ENCODE measurements at regions not wholly inside any gene's neighbourhood (a gene's known extent, or its start where the extent isn't known, plus 50 kb on each side); places are given as distances from the start of the nearest gene placed in this dataset.

- no peak overlapping the region for H3K4me3 ChIP-seq (ENCODE audit: low read depth, low read length)
- no peak for TF ChIP-seq CTCF (IDR thresholded peaks at IDR 0.05; ENCODE audit: low read depth, low read length)
These were observed 182.2 kb downstream of the BCL11A start for GRCh38 chr2:60371219-60371618.

DNA sequence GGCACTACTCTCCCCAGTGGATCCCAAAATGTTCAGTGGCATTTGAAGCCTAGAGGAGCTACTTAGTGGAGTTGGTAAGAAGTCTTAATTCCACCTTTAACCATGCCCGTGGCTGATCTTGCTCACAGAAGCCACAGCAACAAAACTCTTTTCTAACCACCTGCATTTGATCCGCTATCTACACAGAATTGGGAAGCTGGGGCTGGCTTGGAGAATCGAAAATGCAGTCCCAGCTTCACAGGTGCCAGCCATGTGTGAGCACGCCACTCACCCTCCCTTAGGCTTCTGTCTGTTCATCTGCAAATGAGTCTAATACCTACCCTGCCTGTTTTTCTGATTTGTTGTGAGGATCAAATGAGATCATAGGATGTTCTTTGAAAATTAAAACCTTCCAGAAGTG, 182.6 kb downstream of the BCL11A start:
- H3K4me3 ChIP-seq (ENCODE audit: low read depth, low read length): no peak overlapping the region
- no peak for TF ChIP-seq CTCF (IDR thresholded peaks at IDR 0.05; ENCODE audit: low read depth, low read length)

- no peak for TF ChIP-seq CTCF (IDR thresholded peaks at IDR 0.05; ENCODE audit: low read depth, low read length)
- H3K4me3 ChIP-seq (ENCODE audit: low read depth, low read length): no peak overlapping the region
These were observed 185.0 kb downstream of the BCL11A start for GRCh38 chr2:60368456-60368855.

DNA sequence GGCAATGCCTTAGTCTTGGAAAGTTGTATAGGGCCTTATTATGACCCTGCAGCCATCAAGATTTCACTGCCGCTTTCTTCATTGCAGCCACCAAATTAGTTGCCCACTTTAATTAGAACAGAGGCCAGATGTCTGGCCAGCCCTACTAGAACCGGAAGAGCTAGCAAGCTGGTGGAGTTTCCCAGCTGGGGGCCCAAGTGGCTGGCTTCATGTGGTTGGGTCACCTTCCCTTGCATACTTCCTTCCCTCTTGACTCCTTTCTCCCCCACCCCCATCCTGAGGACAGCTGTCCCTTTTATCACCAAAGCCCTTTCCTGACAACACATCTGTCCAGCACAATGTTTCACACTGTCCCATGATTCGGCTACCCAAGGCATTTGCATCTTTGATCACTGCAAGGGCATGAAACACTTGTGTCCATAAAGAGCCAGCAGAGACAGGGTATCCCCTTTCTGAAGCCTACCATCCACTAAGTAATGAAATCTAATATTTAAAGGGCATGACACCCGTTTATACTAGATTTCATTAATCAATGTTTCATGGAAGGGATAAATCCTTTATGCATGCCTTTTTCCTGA, 187.2 kb downstream of the BCL11A start:
- no peak for TF ChIP-seq CTCF (IDR thresholded peaks at IDR 0.05; ENCODE audit: low read depth, low read length)

DNA sequence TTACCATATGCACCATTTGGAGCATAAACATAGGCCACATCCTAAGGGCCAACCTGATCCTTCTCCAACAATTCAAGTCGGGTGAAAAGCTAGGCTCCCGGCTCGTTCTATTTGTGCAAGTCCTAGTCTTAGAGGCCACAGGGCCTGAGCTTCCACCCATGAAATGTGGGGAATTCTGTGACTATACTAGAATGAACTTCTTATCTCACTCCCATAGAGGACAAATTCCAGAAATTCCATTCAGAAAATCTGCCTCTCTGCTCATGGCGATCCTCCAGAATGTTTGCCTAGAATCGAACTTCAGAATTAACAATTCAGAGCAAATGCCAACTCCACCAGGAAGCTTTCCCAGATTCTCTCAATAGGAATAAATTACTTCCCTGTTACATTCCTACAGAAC, 187.9 kb downstream of the BCL11A start:
- no peak overlapping the region for H3K4me3 ChIP-seq (ENCODE audit: low read depth, low read length)
- no peak for TF ChIP-seq CTCF (IDR thresholded peaks at IDR 0.05; ENCODE audit: low read depth, low read length)

More for the DNA sequence above, 187.2 kb downstream of the BCL11A start:
- H3K4me3 ChIP-seq (ENCODE audit: low read depth, low read length): no peak overlapping the region

DNA sequence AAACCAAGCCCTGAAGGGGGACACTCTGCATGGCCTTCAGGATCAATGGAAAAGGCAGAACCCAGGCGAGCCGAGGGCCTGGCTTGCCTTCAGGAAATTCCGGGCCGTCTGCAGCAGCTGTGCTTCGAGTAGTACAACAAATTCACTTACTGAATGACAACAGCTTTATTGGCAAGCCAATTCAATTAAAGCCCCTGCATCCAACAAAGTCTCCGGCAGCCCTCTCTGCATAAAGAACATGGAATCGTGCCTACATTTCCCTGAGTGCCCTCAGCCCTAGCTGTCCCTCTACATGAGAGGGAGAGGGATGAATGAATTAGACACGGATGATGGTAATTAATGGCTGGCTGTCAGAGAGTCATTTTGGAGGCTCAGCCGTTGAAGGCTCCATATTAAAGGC, 189.0 kb downstream of the BCL11A start:
- H3K4me3 ChIP-seq (ENCODE audit: low read depth, low read length): no peak overlapping the region
- no peak for TF ChIP-seq CTCF (IDR thresholded peaks at IDR 0.05; ENCODE audit: low read depth, low read length)

DNA sequence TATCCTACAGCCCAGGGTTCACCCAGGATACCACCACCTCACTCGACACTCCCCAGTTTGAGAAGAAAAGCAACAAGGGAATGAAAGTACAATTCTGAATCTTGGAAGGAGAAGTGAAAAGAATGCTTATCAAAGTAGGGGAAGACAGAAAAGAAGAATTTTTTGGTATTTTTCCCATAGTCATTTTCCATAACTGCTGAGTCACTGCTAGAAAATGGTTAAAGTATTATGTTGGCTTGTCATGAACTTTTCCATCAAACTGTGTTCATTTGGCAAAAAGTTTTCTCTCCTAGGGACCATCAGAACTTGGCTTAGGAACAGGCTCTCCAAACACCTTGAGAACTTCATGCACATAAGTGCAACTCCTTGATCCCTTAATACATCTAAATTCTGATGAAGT, 192.0 kb downstream of the BCL11A start:
- no peak overlapping the region for H3K4me3 ChIP-seq (ENCODE audit: low read depth, low read length)
- TF ChIP-seq CTCF (IDR thresholded peaks at IDR 0.05; ENCODE audit: low read depth, low read length): no peak

Data from WI38 (cell line).